ENCODE measurements at regions not wholly inside any gene's neighbourhood (a gene's known extent, or its start where the extent isn't known, plus 50 kb on each side); places are given as distances from the start of the nearest gene placed in this dataset.

GRCh38 chr12:90077756-90078155 is 369.1 kb upstream of the ATP2B1 start:
- H3K27ac Mint-ChIP-seq, result no peak overlapping the region
- no peak for DNase-seq
- H3K27me3 Mint-ChIP-seq, result no peaks in the 10 kb centered on the region
- peaks cover 8% of the 10 kb centered on the region for H3K4me1 Mint-ChIP-seq
- peaks cover 4% of the 10 kb centered on the region for H3K9me3 Mint-ChIP-seq
- ChIA-PET CTCF (interaction anchor here (1.8 kb wide), 1 partner anchor 534 kb away, joined by 5 read pairs; no protein-coding TSS in a partner anchor), POLR2A (no interaction called here)
- TF ChIP-seq CTCF (IDR thresholded peaks at IDR 0.05), result no peak
- no peak overlapping the region for H3K4me3 Mint-ChIP-seq
- intact Hi-C loops (cut with micrococcal nuclease), result no loop called here
- no peak for ATAC-seq (ENCODE audit: low read depth)
- no peaks in the 10 kb centered on the region for H3K36me3 Mint-ChIP-seq (ENCODE audit: low read depth)

GRCh38 chr12:90076851-90077319 is 368.2 kb upstream of the ATP2B1 start:
- ChIA-PET CTCF (interaction anchor here (1.8 kb wide), 1 partner anchor 533 kb away, joined by 5 read pairs; no protein-coding TSS in a partner anchor), POLR2A (no interaction called here)
- no peak for DNase-seq
- no peak for TF ChIP-seq CTCF (IDR thresholded peaks at IDR 0.05)
- H3K36me3 Mint-ChIP-seq (ENCODE audit: low read depth), result no peaks in the 10 kb centered on the region
- H3K27me3 Mint-ChIP-seq, result no peaks in the 10 kb centered on the region
- H3K4me3 Mint-ChIP-seq, result no peak overlapping the region
- no peak overlapping the region for H3K27ac Mint-ChIP-seq
- no peak for ATAC-seq (ENCODE audit: low read depth)
- H3K9me3 Mint-ChIP-seq, result peaks cover 4% of the 10 kb centered on the region
- intact Hi-C loops (cut with micrococcal nuclease), result no loop called here
- H3K4me1 Mint-ChIP-seq, result peaks cover 8% of the 10 kb centered on the region

GRCh38 chr12:90075685-90076084 is 367.0 kb upstream of the ATP2B1 start:
- DNase-seq, result no peak
- Mint-ChIP-seq H3K27me3 (no peaks in the 10 kb centered on the region), H3K4me3 (no peak overlapping the region), H3K36me3 (ENCODE audit: low read depth) (peaks cover under 1% of the 10 kb centered on the region), H3K9me3 (peaks cover 9% of the 10 kb centered on the region), H3K4me1 (peaks cover 8% of the 10 kb centered on the region), H3K27ac (no peak overlapping the region)
- no peak for TF ChIP-seq CTCF (IDR thresholded peaks at IDR 0.05)
- no peak for ATAC-seq (ENCODE audit: low read depth)
- CTCF ChIA-PET, result no interaction called here
- POLR2A ChIA-PET, result no interaction called here
- intact Hi-C loops (cut with micrococcal nuclease), result no loop called here

GRCh38 chr12:90074086-90074485 is 365.4 kb upstream of the ATP2B1 start:
- ChIA-PET POLR2A (no interaction called here), CTCF (no interaction called here)
- Mint-ChIP-seq H3K27me3 (no peaks in the 10 kb centered on the region), H3K9me3 (peaks cover 12% of the 10 kb centered on the region), H3K4me1 (peaks cover 8% of the 10 kb centered on the region), H3K36me3 (ENCODE audit: low read depth) (peaks cover 4% of the 10 kb centered on the region), H3K27ac (no peak overlapping the region), H3K4me3 (no peak overlapping the region)
- DNase-seq, result no peak
- no peak for ATAC-seq (ENCODE audit: low read depth)
- intact Hi-C loops (cut with micrococcal nuclease), result no loop called here
- TF ChIP-seq CTCF (IDR thresholded peaks at IDR 0.05), result no peak

- Mint-ChIP-seq H3K4me3 (no peak overlapping the region), H3K9me3 (peaks cover 12% of the 10 kb centered on the region), H3K36me3 (ENCODE audit: low read depth) (peaks cover 4% of the 10 kb centered on the region), H3K27me3 (no peaks in the 10 kb centered on the region), H3K27ac (no peak overlapping the region), H3K4me1 (peaks cover 8% of the 10 kb centered on the region)
- ChIA-PET CTCF (no interaction called here), POLR2A (no interaction called here)
- no peak for ATAC-seq (ENCODE audit: low read depth)
- intact Hi-C loops (cut with micrococcal nuclease), result no loop called here
- TF ChIP-seq CTCF (IDR thresholded peaks at IDR 0.05), result no peak
- no peak for DNase-seq
Measured at GRCh38 chr12:90071996-90072395, 363.4 kb upstream of the ATP2B1 start.

All from activated B cell treated with CpG ODN at 0.5 μM for 24 hours (primary cell).